HEK293 (cell line): ENCODE measurements at regions not wholly inside any gene's neighbourhood (a gene's known extent, or its start where the extent isn't known, plus 50 kb on each side); places are given as distances from the start of the nearest gene placed in this dataset.

Experiments used
- CTCF ChIA-PET: fragments of 350-600 bp; formaldehyde crosslinking; extraction: SDS; loops from one replicate; lab custom pipeline; 2021; ENCODE audit warnings: antibody characterized with exemption; lab: Yijun Ruan, JAX
- POLR2A ChIA-PET: fragments of 300-600 bp; formaldehyde crosslinking; extraction: SDS; loops from one replicate; lab custom pipeline; 2020; ENCODE audit warnings: antibody characterized with exemption, inconsistent platforms; lab: Yijun Ruan, JAX
- H3K27ac ChIP-seq: fragments of 200-500 bp; sonication (Bioruptor generic); 2 replicates; pipeline ENCODE4 v1.5.1; 2014; ENCODE audit warnings: low read depth, low read length, control low read depth, inconsistent platforms; ENCODE audit errors: extremely low read depth
- H3K36me3 ChIP-seq, 2 experiments: fragments of 200-500 bp in 1 of 2; sonication (Bioruptor generic) in 1 of 2; 1 replicate in 1 of 2; 2 replicates in 1 of 2; pipeline ENCODE4 v1.5.1; 2014 to 2017; ENCODE audit warnings: inconsistent platforms in 2 of 2, low read length in 2 of 2; ENCODE audit not compliant: control insufficient read depth in 2 of 2, insufficient read depth in 1 of 2
- H3K4me1 ChIP-seq: fragments of 200-500 bp; sonication (Bioruptor generic); 2 replicates; pipeline ENCODE4 v1.5.1; 2014; ENCODE audit warnings: mild to moderate bottlenecking, low read length, inconsistent platforms; ENCODE audit not compliant: control insufficient read depth, insufficient read depth
- H3K4me3 ChIP-seq: 2 replicates; pipeline ENCODE4 v1.5.1; 2011; ENCODE audit warnings: low read depth, mild to moderate bottlenecking, control low read depth, low read length, moderate library complexity
- H3K9me3 ChIP-seq: fragments of 200-500 bp; sonication (Bioruptor generic); 2 replicates; pipeline ENCODE4 v1.5.1; 2014; ENCODE audit warnings: low read depth, low read length, inconsistent platforms; ENCODE audit not compliant: control insufficient read depth, insufficient read depth
- GLIS1 ChIP-seq: fragments of 450-650 bp; formaldehyde crosslinking; IDR thresholded peaks from 2 replicates; pipeline ENCODE4 v1.5.1; 2016; ENCODE audit warnings: missing biosample characterization, missing genetic modification characterization
- GLIS2 ChIP-seq: fragments of 450-650 bp; formaldehyde crosslinking; IDR thresholded peaks from 2 replicates; pipeline ENCODE4 v1.5.1; 2016; ENCODE audit warnings: missing biosample characterization, missing genetic modification characterization
- MZF1 ChIP-seq: fragments of 450-650 bp; formaldehyde crosslinking; IDR thresholded peaks from 2 replicates; pipeline ENCODE4 v1.5.1; 2017; ENCODE audit warnings: missing biosample characterization, missing genetic modification characterization, borderline replicate concordance
- YY2 ChIP-seq: fragments of 450-650 bp; formaldehyde crosslinking; IDR thresholded peaks from 2 replicates; pipeline ENCODE4 v1.5.1; 2016; ENCODE audit warnings: missing biosample characterization, missing genetic modification characterization
- ZNF585B ChIP-seq: fragments of 450-650 bp; formaldehyde crosslinking; IDR thresholded peaks from 2 replicates; pipeline ENCODE4 v1.5.1; 2016; ENCODE audit warnings: missing biosample characterization, missing genetic modification characterization
- ZNF639 ChIP-seq: fragments of 450-650 bp; formaldehyde crosslinking; IDR thresholded peaks from 2 replicates; pipeline ENCODE4 v1.5.1; 2016; ENCODE audit warnings: missing biosample characterization, missing genetic modification characterization
- ZNF785 ChIP-seq: fragments of 450-650 bp; formaldehyde crosslinking; IDR thresholded peaks from 2 replicates; pipeline ENCODE4 v1.5.1; 2016; ENCODE audit warnings: missing biosample characterization, missing genetic modification characterization
- TF ChIP-seq, protein P1 (sequence below): fragments of 450-650 bp; formaldehyde crosslinking; IDR thresholded peaks from 2 replicates; pipeline ENCODE4 v1.5.1; 2016; ENCODE audit warnings: missing biosample characterization, missing genetic modification characterization
- TF ChIP-seq, protein P2 (sequence below): fragments of 450-650 bp; formaldehyde crosslinking; IDR thresholded peaks from 2 replicates; pipeline ENCODE4 v1.5.1; 2016; ENCODE audit warnings: missing biosample characterization, missing genetic modification characterization, borderline replicate concordance
- TF ChIP-seq, protein P3 (sequence below): fragments of 450-650 bp; formaldehyde crosslinking; IDR thresholded peaks from 2 replicates; pipeline ENCODE4 v1.5.1; 2017; ENCODE audit warnings: missing biosample characterization, missing genetic modification characterization
- TF ChIP-seq, protein P4 (sequence below): fragments of 450-650 bp; formaldehyde crosslinking; IDR thresholded peaks from 2 replicates; pipeline ENCODE4 v1.5.1; 2017; ENCODE audit warnings: missing biosample characterization, missing genetic modification characterization
- TF ChIP-seq, protein P5 (sequence below): fragments of 450-650 bp; formaldehyde crosslinking; IDR thresholded peaks from 2 replicates; pipeline ENCODE4 v1.5.1; 2016; ENCODE audit warnings: missing biosample characterization, missing genetic modification characterization

DNA sequence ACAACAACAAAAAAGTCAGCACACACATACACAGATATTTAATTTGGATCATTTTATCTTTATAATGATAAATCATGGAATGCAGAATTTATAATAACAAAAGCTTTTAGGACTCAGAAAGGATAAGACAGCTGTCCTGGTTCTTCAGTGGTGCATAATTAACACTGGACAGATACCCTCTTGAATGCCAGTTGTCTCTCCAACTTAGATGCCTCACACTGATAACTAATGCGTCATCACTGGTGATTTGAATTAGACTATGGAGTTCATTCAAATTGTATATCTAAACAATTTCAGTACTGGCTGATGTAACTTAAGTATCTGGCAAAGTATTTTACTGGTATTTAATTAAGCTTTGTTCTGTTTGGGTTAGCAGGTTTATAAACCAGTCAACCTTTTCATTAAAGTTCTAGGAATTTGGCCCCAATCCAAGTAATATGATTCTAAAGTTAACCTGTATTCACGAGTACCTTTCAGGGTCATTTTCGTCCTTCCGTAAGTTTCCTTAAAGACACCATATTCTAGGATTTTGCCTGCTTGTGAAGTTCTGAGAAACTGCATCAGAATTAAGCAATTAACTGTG, 1199.5 kb upstream of the TMPRSS15 start:
- Histone ChIP-seq H3K36me3 (no peaks in the 10 kb centered on the region), H3K4me3 (no peak overlapping the region), H3K9me3 (no peaks in the 10 kb centered on the region), H3K4me1 (no peaks in the 10 kb centered on the region), H3K27ac (no peak overlapping the region)
- ChIA-PET CTCF (no interaction called here), POLR2A (no interaction called here)
- TF ChIP-seq, protein P1, sequence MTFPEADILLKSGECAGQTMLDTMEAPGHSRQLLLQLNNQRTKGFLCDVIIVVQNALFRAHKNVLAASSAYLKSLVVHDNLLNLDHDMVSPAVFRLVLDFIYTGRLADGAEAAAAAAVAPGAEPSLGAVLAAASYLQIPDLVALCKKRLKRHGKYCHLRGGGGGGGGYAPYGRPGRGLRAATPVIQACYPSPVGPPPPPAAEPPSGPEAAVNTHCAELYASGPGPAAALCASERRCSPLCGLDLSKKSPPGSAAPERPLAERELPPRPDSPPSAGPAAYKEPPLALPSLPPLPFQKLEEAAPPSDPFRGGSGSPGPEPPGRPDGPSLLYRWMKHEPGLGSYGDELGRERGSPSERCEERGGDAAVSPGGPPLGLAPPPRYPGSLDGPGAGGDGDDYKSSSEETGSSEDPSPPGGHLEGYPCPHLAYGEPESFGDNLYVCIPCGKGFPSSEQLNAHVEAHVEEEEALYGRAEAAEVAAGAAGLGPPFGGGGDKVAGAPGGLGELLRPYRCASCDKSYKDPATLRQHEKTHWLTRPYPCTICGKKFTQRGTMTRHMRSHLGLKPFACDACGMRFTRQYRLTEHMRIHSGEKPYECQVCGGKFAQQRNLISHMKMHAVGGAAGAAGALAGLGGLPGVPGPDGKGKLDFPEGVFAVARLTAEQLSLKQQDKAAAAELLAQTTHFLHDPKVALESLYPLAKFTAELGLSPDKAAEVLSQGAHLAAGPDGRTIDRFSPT (tag by site-specific recombination): no peak
- TF ChIP-seq ZNF639 (no peak), YY2 (no peak), GLIS2 (tag by site-specific recombination) (no peak)
- TF ChIP-seq, protein P2, sequence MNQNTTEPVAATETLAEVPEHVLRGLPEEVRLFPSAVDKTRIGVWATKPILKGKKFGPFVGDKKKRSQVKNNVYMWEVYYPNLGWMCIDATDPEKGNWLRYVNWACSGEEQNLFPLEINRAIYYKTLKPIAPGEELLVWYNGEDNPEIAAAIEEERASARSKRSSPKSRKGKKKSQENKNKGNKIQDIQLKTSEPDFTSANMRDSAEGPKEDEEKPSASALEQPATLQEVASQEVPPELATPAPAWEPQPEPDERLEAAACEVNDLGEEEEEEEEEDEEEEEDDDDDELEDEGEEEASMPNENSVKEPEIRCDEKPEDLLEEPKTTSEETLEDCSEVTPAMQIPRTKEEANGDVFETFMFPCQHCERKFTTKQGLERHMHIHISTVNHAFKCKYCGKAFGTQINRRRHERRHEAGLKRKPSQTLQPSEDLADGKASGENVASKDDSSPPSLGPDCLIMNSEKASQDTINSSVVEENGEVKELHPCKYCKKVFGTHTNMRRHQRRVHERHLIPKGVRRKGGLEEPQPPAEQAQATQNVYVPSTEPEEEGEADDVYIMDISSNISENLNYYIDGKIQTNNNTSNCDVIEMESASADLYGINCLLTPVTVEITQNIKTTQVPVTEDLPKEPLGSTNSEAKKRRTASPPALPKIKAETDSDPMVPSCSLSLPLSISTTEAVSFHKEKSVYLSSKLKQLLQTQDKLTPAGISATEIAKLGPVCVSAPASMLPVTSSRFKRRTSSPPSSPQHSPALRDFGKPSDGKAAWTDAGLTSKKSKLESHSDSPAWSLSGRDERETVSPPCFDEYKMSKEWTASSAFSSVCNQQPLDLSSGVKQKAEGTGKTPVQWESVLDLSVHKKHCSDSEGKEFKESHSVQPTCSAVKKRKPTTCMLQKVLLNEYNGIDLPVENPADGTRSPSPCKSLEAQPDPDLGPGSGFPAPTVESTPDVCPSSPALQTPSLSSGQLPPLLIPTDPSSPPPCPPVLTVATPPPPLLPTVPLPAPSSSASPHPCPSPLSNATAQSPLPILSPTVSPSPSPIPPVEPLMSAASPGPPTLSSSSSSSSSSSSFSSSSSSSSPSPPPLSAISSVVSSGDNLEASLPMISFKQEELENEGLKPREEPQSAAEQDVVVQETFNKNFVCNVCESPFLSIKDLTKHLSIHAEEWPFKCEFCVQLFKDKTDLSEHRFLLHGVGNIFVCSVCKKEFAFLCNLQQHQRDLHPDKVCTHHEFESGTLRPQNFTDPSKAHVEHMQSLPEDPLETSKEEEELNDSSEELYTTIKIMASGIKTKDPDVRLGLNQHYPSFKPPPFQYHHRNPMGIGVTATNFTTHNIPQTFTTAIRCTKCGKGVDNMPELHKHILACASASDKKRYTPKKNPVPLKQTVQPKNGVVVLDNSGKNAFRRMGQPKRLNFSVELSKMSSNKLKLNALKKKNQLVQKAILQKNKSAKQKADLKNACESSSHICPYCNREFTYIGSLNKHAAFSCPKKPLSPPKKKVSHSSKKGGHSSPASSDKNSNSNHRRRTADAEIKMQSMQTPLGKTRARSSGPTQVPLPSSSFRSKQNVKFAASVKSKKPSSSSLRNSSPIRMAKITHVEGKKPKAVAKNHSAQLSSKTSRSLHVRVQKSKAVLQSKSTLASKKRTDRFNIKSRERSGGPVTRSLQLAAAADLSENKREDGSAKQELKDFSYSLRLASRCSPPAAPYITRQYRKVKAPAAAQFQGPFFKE (tag by site-specific recombination): no peak

DNA sequence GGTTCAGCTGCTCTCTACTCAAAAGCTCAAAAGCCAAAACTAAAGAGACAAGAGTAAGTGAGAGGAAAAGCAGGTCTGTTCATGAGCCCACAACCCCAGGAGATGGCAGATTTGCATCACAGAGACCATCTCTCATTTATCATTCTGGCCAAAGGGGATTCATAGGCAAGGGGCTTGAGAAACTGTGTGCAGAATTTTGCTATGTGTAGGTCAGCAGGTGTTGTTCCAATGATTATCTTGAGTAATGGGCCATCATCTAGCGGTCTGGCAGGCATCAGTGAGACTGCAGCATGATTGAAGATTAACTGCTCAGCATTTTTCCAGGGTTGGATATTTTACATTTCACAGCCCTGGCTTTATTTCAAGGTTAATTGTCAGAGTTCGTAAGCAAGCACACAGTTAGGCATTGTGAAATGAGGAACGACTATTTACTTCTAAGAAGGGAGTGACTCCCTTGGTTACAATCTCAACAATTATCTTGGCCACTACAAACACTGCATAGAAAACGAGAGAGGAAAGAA, 1204.6 kb upstream of the TMPRSS15 start:
- H3K27ac ChIP-seq: no peak overlapping the region
- POLR2A ChIA-PET: no interaction called here
- H3K9me3 ChIP-seq: no peaks in the 10 kb centered on the region
- no peaks in the 10 kb centered on the region for H3K36me3 ChIP-seq
- no peaks in the 10 kb centered on the region for H3K4me1 ChIP-seq
- TF ChIP-seq ZNF785 (tag by site-specific recombination) (no peak), MZF1 (no peak), GLIS1 (tag by site-specific recombination) (no peak), ZNF585B (no peak)
- TF ChIP-seq, protein P3, sequence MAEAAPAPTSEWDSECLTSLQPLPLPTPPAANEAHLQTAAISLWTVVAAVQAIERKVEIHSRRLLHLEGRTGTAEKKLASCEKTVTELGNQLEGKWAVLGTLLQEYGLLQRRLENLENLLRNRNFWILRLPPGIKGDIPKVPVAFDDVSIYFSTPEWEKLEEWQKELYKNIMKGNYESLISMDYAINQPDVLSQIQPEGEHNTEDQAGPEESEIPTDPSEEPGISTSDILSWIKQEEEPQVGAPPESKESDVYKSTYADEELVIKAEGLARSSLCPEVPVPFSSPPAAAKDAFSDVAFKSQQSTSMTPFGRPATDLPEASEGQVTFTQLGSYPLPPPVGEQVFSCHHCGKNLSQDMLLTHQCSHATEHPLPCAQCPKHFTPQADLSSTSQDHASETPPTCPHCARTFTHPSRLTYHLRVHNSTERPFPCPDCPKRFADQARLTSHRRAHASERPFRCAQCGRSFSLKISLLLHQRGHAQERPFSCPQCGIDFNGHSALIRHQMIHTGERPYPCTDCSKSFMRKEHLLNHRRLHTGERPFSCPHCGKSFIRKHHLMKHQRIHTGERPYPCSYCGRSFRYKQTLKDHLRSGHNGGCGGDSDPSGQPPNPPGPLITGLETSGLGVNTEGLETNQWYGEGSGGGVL: no peak
- TF ChIP-seq, protein P4, sequence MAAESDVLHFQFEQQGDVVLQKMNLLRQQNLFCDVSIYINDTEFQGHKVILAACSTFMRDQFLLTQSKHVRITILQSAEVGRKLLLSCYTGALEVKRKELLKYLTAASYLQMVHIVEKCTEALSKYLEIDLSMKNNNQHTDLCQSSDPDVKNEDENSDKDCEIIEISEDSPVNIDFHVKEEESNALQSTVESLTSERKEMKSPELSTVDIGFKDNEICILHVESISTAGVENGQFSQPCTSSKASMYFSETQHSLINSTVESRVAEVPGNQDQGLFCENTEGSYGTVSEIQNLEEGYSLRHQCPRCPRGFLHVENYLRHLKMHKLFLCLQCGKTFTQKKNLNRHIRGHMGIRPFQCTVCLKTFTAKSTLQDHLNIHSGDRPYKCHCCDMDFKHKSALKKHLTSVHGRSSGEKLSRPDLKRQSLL (tag by site-specific recombination): no peak
- TF ChIP-seq, protein P5, sequence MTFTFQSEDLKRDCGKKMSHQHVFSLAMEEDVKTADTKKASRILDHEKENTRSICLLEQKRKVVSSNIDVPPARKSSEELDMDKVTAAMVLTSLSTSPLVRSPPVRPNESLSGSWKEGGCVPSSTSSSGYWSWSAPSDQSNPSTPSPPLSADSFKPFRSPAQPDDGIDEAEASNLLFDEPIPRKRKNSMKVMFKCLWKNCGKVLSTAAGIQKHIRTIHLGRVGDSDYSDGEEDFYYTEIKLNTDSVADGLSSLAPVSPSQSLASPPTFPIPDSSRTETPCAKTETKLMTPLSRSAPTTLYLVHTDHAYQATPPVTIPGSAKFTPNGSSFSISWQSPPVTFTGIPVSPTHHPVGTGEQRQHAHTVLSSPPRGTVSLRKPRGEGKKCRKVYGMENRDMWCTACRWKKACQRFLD (tag by site-specific recombination): no peak
- TF ChIP-seq, all 188 proteins: peak for 0
- CTCF ChIA-PET: interaction anchor here (0.7 kb wide), 1 partner anchor 657 kb away, joined by 3 read pairs; no protein-coding TSS in a partner anchor
- no peak overlapping the region for H3K4me3 ChIP-seq
